Esophagus (tissue), 2 donors: ENCODE measurements at regions not wholly inside any gene's neighbourhood (a gene's known extent, or its start where the extent isn't known, plus 50 kb on each side); places are given as distances from the start of the nearest gene placed in this dataset.
"Not testable (repeated sequence)": the region's sequence is repeated elsewhere in the genome, so short reads cannot be mapped to it uniquely, and the experiment has no call there.

Experiments used
- H3K27ac ChIP-seq, 2 donors: one replicate each; pipeline ENCODE4 v1.5.1; 2013; ENCODE audit warnings: low read depth in 2 of 2, mild to moderate bottlenecking in 2 of 2, inconsistent platforms in 1 of 2, low read length in 1 of 2, moderate library complexity in 1 of 2
- H3K27me3 ChIP-seq, 2 donors: one replicate each; pipeline ENCODE4 v1.6.1; 2013; ENCODE audit warnings: low read length in 2 of 2, control low read depth in 1 of 2, mild to moderate bottlenecking in 1 of 2; ENCODE audit not compliant: insufficient read depth in 2 of 2, control insufficient read depth in 1 of 2
- H3K36me3 ChIP-seq, 2 donors: one replicate each; pipeline ENCODE4 v1.6.1; 2013; ENCODE audit warnings: low read length in 1 of 2; ENCODE audit not compliant: control insufficient read depth in 2 of 2, insufficient read depth in 2 of 2
- H3K4me1 ChIP-seq, 2 donors: one replicate each; pipeline ENCODE4 v1.6.1; 2013; ENCODE audit warnings: low read length in 1 of 2; ENCODE audit not compliant: control insufficient read depth in 2 of 2, insufficient read depth in 2 of 2
- H3K4me3 ChIP-seq, 2 donors: one replicate each; pipeline ENCODE4 v1.5.1; 2013; ENCODE audit warnings: low read length in 2 of 2, mild to moderate bottlenecking in 2 of 2, low read depth in 1 of 2, moderate library complexity in 1 of 2
- H3K9me3 ChIP-seq, 2 donors: one replicate each; pipeline ENCODE4 v1.6.1; 2013; ENCODE audit warnings: mild to moderate bottlenecking in 2 of 2, low read depth in 1 of 2, low read length in 1 of 2, moderate library complexity in 1 of 2; ENCODE audit not compliant: control insufficient read depth in 2 of 2, insufficient read depth in 1 of 2
- WGBS, 2 donors: extraction: QIAGEN DNeasy Blood & Tissue Kit; methylation state at CpG; one replicate each; pipeline ENCODE4 v1.1.7; 2013; 5-methylcytosine and 5-hydroxymethylcytosine counted together
- donor health status: healthy with polysubstance abuse.
- donor health status: Bipolar disorder and iron deficiency.

GRCh38 chr11:134841411-134841810, 429.4 kb upstream of the B3GAT1 start:
- Histone ChIP-seq H3K4me3 (no peak overlapping the region), H3K27ac (no peak overlapping the region), H3K36me3 (no peaks in the 10 kb centered on the region), H3K9me3 (peaks cover 0 to 4% of the 10 kb centered on the region in 2 donors), H3K4me1 (no peaks in the 10 kb centered on the region), H3K27me3 (peaks cover 0 to under 1% of the 10 kb centered on the region in 2 donors)
- WGBS, 2 donors = 54 to 65% methylated on average over 5 of the region's 5 CpGs

GRCh38 chr11:134840945-134841344, 428.9 kb upstream of the B3GAT1 start:
- H3K36me3 ChIP-seq = no peaks in the 10 kb centered on the region
- peaks cover 0 to 2% of the 10 kb centered on the region in 2 donors for H3K27me3 ChIP-seq
- no peak overlapping the region for H3K4me3 ChIP-seq
- H3K27ac ChIP-seq = no peak overlapping the region
- H3K9me3 ChIP-seq = peaks cover 0 to 4% of the 10 kb centered on the region in 2 donors
- no peaks in the 10 kb centered on the region for H3K4me1 ChIP-seq
- 73 to 85% methylated on average over 7 of the region's 7 CpGs for WGBS, 2 donors

GRCh38 chr11:134840165-134840564, 428.1 kb upstream of the B3GAT1 start:
- not testable (repeated sequence) for H3K36me3 ChIP-seq, H3K27ac ChIP-seq, H3K27me3 ChIP-seq, H3K4me1 ChIP-seq, H3K4me3 ChIP-seq, H3K9me3 ChIP-seq
- 76 to 81% methylated on average over 2 of the region's 4 CpGs for WGBS, 2 donors

GRCh38 chr11:134838708-134839107, 426.7 kb upstream of the B3GAT1 start:
- no peaks in the 10 kb centered on the region for H3K4me1 ChIP-seq

GRCh38 chr11:134837887-134838232, 425.8 kb upstream of the B3GAT1 start:
- H3K36me3 ChIP-seq = no peaks in the 10 kb centered on the region
- no peaks in the 10 kb centered on the region for H3K4me1 ChIP-seq
- peaks cover 0 to 2% of the 10 kb centered on the region in 2 donors for H3K27me3 ChIP-seq
- H3K9me3 ChIP-seq = peaks cover 0 to 9% of the 10 kb centered on the region in 2 donors
- no peak overlapping the region for H3K4me3 ChIP-seq
- H3K27ac ChIP-seq = no peak overlapping the region
- 75 to 80% methylated on average over 6 of the region's 6 CpGs for WGBS, 2 donors

More at GRCh38 chr11:134838708-134839107, 426.7 kb upstream of the B3GAT1 start:
- Histone ChIP-seq H3K9me3 (peaks cover 0 to 9% of the 10 kb centered on the region in 2 donors), H3K27ac (no peak overlapping the region), H3K4me3 (no peak overlapping the region), H3K36me3 (no peaks in the 10 kb centered on the region), H3K27me3 (peaks cover 0 to 2% of the 10 kb centered on the region in 2 donors)
- 77 to 78% methylated on average over 10 of the region's 10 CpGs for WGBS, 2 donors

- Histone ChIP-seq H3K27ac (no peak overlapping the region), H3K27me3 (peaks cover 0 to 2% of the 10 kb centered on the region in 2 donors), H3K9me3 (peaks cover 0 to 9% of the 10 kb centered on the region in 2 donors), H3K4me1 (no peaks in the 10 kb centered on the region), H3K4me3 (no peak overlapping the region), H3K36me3 (no peaks in the 10 kb centered on the region)
- 73 to 77% methylated on average over 7 of the region's 7 CpGs for WGBS, 2 donors
These were observed 425.3 kb upstream of the B3GAT1 start for GRCh38 chr11:134837166-134837886.

GRCh38 chr11:134836561-134836960, 424.5 kb upstream of the B3GAT1 start:
- Histone ChIP-seq H3K27me3 (peaks cover 0 to 2% of the 10 kb centered on the region in 2 donors), H3K27ac (no peak overlapping the region), H3K4me1 (no peaks in the 10 kb centered on the region), H3K4me3 (no peak overlapping the region), H3K9me3 (peaks cover 0 to 9% of the 10 kb centered on the region in 2 donors), H3K36me3 (no peaks in the 10 kb centered on the region)
- WGBS, 2 donors = 52 to 55% methylated on average over 4 of the region's 4 CpGs

- no peaks in the 10 kb centered on the region for H3K36me3 ChIP-seq
- peaks cover 0 to 8% of the 10 kb centered on the region in 2 donors for H3K9me3 ChIP-seq
- H3K27ac ChIP-seq = no peak overlapping the region
- H3K4me3 ChIP-seq = no peak overlapping the region
- peaks cover 0 to 2% of the 10 kb centered on the region in 2 donors for H3K27me3 ChIP-seq
- H3K4me1 ChIP-seq = no peaks in the 10 kb centered on the region
- WGBS, 2 donors = 69 to 73% methylated on average over 5 of the region's 5 CpGs
These were observed 423.5 kb upstream of the B3GAT1 start for GRCh38 chr11:134835561-134835960.

GRCh38 chr11:134830312-134830711, 418.3 kb upstream of the B3GAT1 start:
- H3K27ac ChIP-seq = no peak overlapping the region
- no peaks in the 10 kb centered on the region for H3K36me3 ChIP-seq
- H3K27me3 ChIP-seq = no peaks in the 10 kb centered on the region
- H3K4me3 ChIP-seq = no peak overlapping the region
- H3K4me1 ChIP-seq = no peaks in the 10 kb centered on the region
- H3K9me3 ChIP-seq = peaks cover 0 to 2% of the 10 kb centered on the region in 2 donors

- Histone ChIP-seq H3K27ac (no peak overlapping the region), H3K27me3 (no peaks in the 10 kb centered on the region), H3K36me3 (no peaks in the 10 kb centered on the region), H3K4me3 (no peak overlapping the region), H3K9me3 (no peaks in the 10 kb centered on the region), H3K4me1 (no peaks in the 10 kb centered on the region)
- WGBS, 2 donors = 74 to 83% methylated on average over 4 of the region's 4 CpGs
These were observed 411.9 kb upstream of the B3GAT1 start for GRCh38 chr11:134823970-134824369.
